Ectodermal cell (in vitro differentiated cells): ENCODE measurements at regions not wholly inside any gene's neighbourhood (a gene's known extent, or its start where the extent isn't known, plus 50 kb on each side); places are given as distances from the start of the nearest gene placed in this dataset.

Source experiments
- H3K27ac ChIP-seq: 2 replicates; pipeline ENCODE4 v1.7.0; 2013; ENCODE audit warnings: mild to moderate bottlenecking, low read depth, low read length; ENCODE audit not compliant: insufficient read depth, poor library complexity, severe bottlenecking
- H3K27me3 ChIP-seq: 2 replicates; pipeline ENCODE4 v1.7.0; 2013; ENCODE audit warnings: mild to moderate bottlenecking, low read length; ENCODE audit not compliant: insufficient read depth, control insufficient read depth, poor library complexity, severe bottlenecking
- H3K36me3 ChIP-seq: one replicate; pipeline ENCODE4 v1.7.0; 2013; ENCODE audit warnings: low read length; ENCODE audit not compliant: control insufficient read depth, insufficient read depth
- H3K4me1 ChIP-seq: one replicate; pipeline ENCODE4 v1.7.0; 2013; ENCODE audit warnings: low read length; ENCODE audit not compliant: control insufficient read depth, insufficient read depth
- H3K4me3 ChIP-seq: 2 replicates; pipeline ENCODE4 v1.7.0; 2013; ENCODE audit warnings: low read depth, low read length, control low read depth; ENCODE audit not compliant: insufficient read depth
- H3K9me3 ChIP-seq: 2 replicates; pipeline ENCODE4 v1.7.0; 2013; ENCODE audit warnings: mild to moderate bottlenecking, low read length, moderate library complexity; ENCODE audit not compliant: control insufficient read depth
- WGBS, 2 experiments: methylation state at CpG; one replicate each; pipeline ENCODE4 v1.1.7; 2013; ENCODE audit warnings: missing lambda C conversion rate in 2 of 2; 5-methylcytosine and 5-hydroxymethylcytosine counted together

GRCh38 chr18:25876330-25876948 lies 214.0 kb downstream of the SS18 start:
- Histone ChIP-seq H3K4me3 (no peak overlapping the region), H3K4me1 (no peaks in the 10 kb centered on the region), H3K27ac (no peak overlapping the region), H3K27me3 (no peaks in the 10 kb centered on the region), H3K36me3 (no peaks in the 10 kb centered on the region), H3K9me3 (no peaks in the 10 kb centered on the region)
- 85 to 89% methylated on average over 7 of the region's 7 CpGs for WGBS, 2 experiments

GRCh38 chr18:25875551-25876240 lies 214.7 kb downstream of the SS18 start:
- Histone ChIP-seq H3K27me3 (no peaks in the 10 kb centered on the region), H3K4me1 (no peaks in the 10 kb centered on the region), H3K4me3 (no peak overlapping the region), H3K9me3 (no peaks in the 10 kb centered on the region), H3K36me3 (no peaks in the 10 kb centered on the region), H3K27ac (no peak overlapping the region)
- 92 to 95% methylated on average over 7 of the region's 7 CpGs for WGBS, 2 experiments

GRCh38 chr18:25873833-25874232 lies 216.6 kb downstream of the SS18 start:
- WGBS, 2 experiments = 64% methylated on average over 3 of the region's 3 CpGs
- Histone ChIP-seq H3K27ac (no peak overlapping the region), H3K9me3 (no peaks in the 10 kb centered on the region), H3K27me3 (no peaks in the 10 kb centered on the region), H3K36me3 (no peaks in the 10 kb centered on the region), H3K4me3 (no peak overlapping the region), H3K4me1 (no peaks in the 10 kb centered on the region)

- Histone ChIP-seq H3K27ac (no peak overlapping the region), H3K27me3 (no peaks in the 10 kb centered on the region), H3K9me3 (no peaks in the 10 kb centered on the region), H3K36me3 (no peaks in the 10 kb centered on the region), H3K4me3 (no peak overlapping the region), H3K4me1 (no peaks in the 10 kb centered on the region)
- WGBS, 2 experiments = 98 to 100% methylated on average over 3 of the region's 3 CpGs
Observed at GRCh38 chr18:25866331-25866730, 224.1 kb downstream of the SS18 start.

GRCh38 chr18:25862881-25863600 lies 227.4 kb downstream of the SS18 start:
- 95 to 98% methylated on average over 9 of the region's 9 CpGs for WGBS, 2 experiments

GRCh38 chr18:25853691-25854433 lies 236.6 kb downstream of the SS18 start:
- Histone ChIP-seq H3K27ac (no peak overlapping the region), H3K4me3 (no peak overlapping the region), H3K9me3 (no peaks in the 10 kb centered on the region), H3K36me3 (no peaks in the 10 kb centered on the region), H3K4me1 (no peaks in the 10 kb centered on the region), H3K27me3 (no peaks in the 10 kb centered on the region)
- 93 to 94% methylated on average over 7 of the region's 7 CpGs for WGBS, 2 experiments

More at GRCh38 chr18:25862881-25863600, 227.4 kb downstream of the SS18 start:
- no peak overlapping the region for H3K27ac ChIP-seq
- H3K4me1 ChIP-seq = no peaks in the 10 kb centered on the region
- no peaks in the 10 kb centered on the region for H3K9me3 ChIP-seq
- H3K36me3 ChIP-seq = no peaks in the 10 kb centered on the region
- no peak overlapping the region for H3K4me3 ChIP-seq
- no peaks in the 10 kb centered on the region for H3K27me3 ChIP-seq

GRCh38 chr18:25843791-25844190 lies 246.6 kb downstream of the SS18 start:
- Histone ChIP-seq H3K4me3 (no peak overlapping the region), H3K9me3 (no peaks in the 10 kb centered on the region), H3K4me1 (no peaks in the 10 kb centered on the region), H3K27ac (no peak overlapping the region), H3K36me3 (no peaks in the 10 kb centered on the region), H3K27me3 (no peaks in the 10 kb centered on the region)
- 92 to 95% methylated on average over 3 of the region's 3 CpGs for WGBS, 2 experiments

GRCh38 chr18:25842665-25843064 lies 247.7 kb downstream of the SS18 start:
- no peaks in the 10 kb centered on the region for H3K27me3 ChIP-seq
- H3K4me1 ChIP-seq = no peaks in the 10 kb centered on the region
- H3K27ac ChIP-seq = no peak overlapping the region
- H3K9me3 ChIP-seq = no peaks in the 10 kb centered on the region
- no peaks in the 10 kb centered on the region for H3K36me3 ChIP-seq
- H3K4me3 ChIP-seq = no peak overlapping the region
- WGBS, 2 experiments = 94 to 95% methylated on average over 1 of the region's 1 CpG

GRCh38 chr18:25834061-25834460 lies 256.4 kb downstream of the SS18 start:
- Histone ChIP-seq H3K9me3 (no peaks in the 10 kb centered on the region), H3K27ac (no peak overlapping the region), H3K4me1 (no peaks in the 10 kb centered on the region), H3K27me3 (no peaks in the 10 kb centered on the region), H3K36me3 (no peaks in the 10 kb centered on the region), H3K4me3 (no peak overlapping the region)
- 92% methylated on average over 8 of the region's 8 CpGs for WGBS, 2 experiments
